A673 (cell line): ENCODE measurements at regions not wholly inside any gene's neighbourhood (a gene's known extent, or its start where the extent isn't known, plus 50 kb on each side); places are given as distances from the start of the nearest gene placed in this dataset.

Source experiments
- BruUV-seq: library from RNA; stranded (reverse); fragments of 400-500 nt; replicated peaks from 2 replicates; lab custom pipeline; 2021; lab: Mats Ljungman, UMichigan
- CTCF ChIA-PET: fragments of 300-600 bp; sonication (Branson Sonifier 250); formaldehyde crosslinking; loops from one replicate; lab custom pipeline; 2022; ENCODE audit warnings: antibody characterized with exemption; lab: Charles Lee
- POLR2A ChIA-PET: fragments of 300-600 bp; sonication (Branson Sonifier 250); formaldehyde crosslinking; loops from one replicate; lab custom pipeline; 2022; ENCODE audit warnings: antibody characterized with exemption; ENCODE audit not compliant: low non-redundant PET; lab: Charles Lee
- DNase-seq: peaks from one replicate; pipeline ENCODE4 v3.0.0-alpha.2; 2015; ENCODE audit warnings: low spot score
- H3K27ac ChIP-seq: fragments of 200-600 bp; sonication (generic); 2 replicates; pipeline ENCODE4 v1.5.1; 2016; ENCODE audit warnings: mixed run types, low read depth, mild to moderate bottlenecking, mixed read lengths, antibody characterized with exemption, low read length; ENCODE audit not compliant: poor library complexity, severe bottlenecking
- H3K27me3 ChIP-seq: fragments of 200-600 bp; sonication (generic); replicated peaks from 2 replicates; pipeline ENCODE4 v1.6.1; 2017; ENCODE audit warnings: mixed run types, low read depth, mild to moderate bottlenecking, mixed read lengths, antibody characterized with exemption, low read length; ENCODE audit not compliant: insufficient read depth, poor library complexity
- H3K36me3 ChIP-seq: fragments of 200-600 bp; sonication (generic); 2 replicates; pipeline ENCODE4 v1.6.1; 2016; ENCODE audit warnings: mixed run types, mild to moderate bottlenecking, mixed read lengths, antibody characterized with exemption, low read length; ENCODE audit not compliant: insufficient read depth, poor library complexity, severe bottlenecking
- H3K4me1 ChIP-seq: fragments of 200-600 bp; sonication (generic); 2 replicates; pipeline ENCODE4 v1.6.1; 2017; ENCODE audit warnings: mixed run types, mild to moderate bottlenecking, mixed read lengths, antibody characterized with exemption, low read length; ENCODE audit not compliant: insufficient read depth, poor library complexity, severe bottlenecking
- H3K4me3 ChIP-seq: fragments of 200-600 bp; sonication (generic); 2 replicates; pipeline ENCODE4 v1.5.1; 2016; ENCODE audit warnings: low read depth, mixed run types, mild to moderate bottlenecking, mixed read lengths, low read length; ENCODE audit not compliant: poor library complexity, severe bottlenecking
- H3K9me3 ChIP-seq: fragments of 200-600 bp; sonication (generic); 2 replicates; pipeline ENCODE4 v1.6.1; 2016; ENCODE audit warnings: mixed run types, low read depth, mild to moderate bottlenecking, mixed read lengths, antibody characterized with exemption, low read length; ENCODE audit not compliant: poor library complexity, severe bottlenecking
- EZH2 ChIP-seq: fragments of 200-600 bp; sonication (generic); IDR thresholded peaks from 2 replicates; pipeline ENCODE4 v1.6.1; 2017; ENCODE audit warnings: borderline replicate concordance, low read depth, mild to moderate bottlenecking, mixed read lengths, antibody characterized with exemption, low read length; ENCODE audit not compliant: poor library complexity, severe bottlenecking
- intact Hi-C: fragments of 100-400 bp; cut with micrococcal nuclease; formaldehyde crosslinking; loops from one replicate; pipeline ENCODE4 v1.10.0; 2022; ENCODE audit not compliant: unreplicated experiment
- TF ChIP-seq, protein P1 (sequence below): fragments of 300-800, 200-600 bp; sonication (generic); conservative IDR thresholded peaks from 2 replicates; pipeline ENCODE4 v1.5.1; 2017; ENCODE audit warnings: low read depth, mild to moderate bottlenecking, antibody characterized with exemption, low read length, moderate library complexity, mixed read lengths

DNA sequence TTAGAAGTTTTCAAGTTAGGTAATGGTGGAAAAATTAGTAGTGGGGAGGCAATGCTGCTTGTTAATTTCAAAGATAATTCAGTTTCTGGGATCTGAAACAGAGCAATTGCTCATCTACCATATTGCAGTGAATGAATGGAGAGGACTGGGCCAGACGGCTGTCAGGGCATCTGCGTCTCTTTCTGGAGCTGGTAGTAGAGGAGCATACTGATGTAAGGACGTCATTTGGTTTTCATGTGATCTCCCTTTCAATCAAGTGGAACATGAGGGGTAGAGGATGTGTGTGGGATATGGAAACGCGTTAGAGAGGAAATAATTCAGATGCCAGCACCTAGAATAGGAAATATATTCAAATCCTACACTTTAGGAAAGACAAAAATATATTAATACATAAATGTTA lies 490.3 kb downstream of the ADCYAP1 start:
- POLR2A ChIA-PET, result no interaction called here
- no peaks in the 10 kb centered on the region for H3K4me1 ChIP-seq
- H3K4me3 ChIP-seq, result no peak overlapping the region
- CTCF ChIA-PET, result no interaction called here
- no peak overlapping the region for H3K27ac ChIP-seq
- H3K36me3 ChIP-seq, result no peaks in the 10 kb centered on the region
- H3K27me3 ChIP-seq, result peaks cover 11% of the 10 kb centered on the region
- BruUV-seq, result no TSS peak
- no peak for TF ChIP-seq EZH2
- TF ChIP-seq, protein P1, sequence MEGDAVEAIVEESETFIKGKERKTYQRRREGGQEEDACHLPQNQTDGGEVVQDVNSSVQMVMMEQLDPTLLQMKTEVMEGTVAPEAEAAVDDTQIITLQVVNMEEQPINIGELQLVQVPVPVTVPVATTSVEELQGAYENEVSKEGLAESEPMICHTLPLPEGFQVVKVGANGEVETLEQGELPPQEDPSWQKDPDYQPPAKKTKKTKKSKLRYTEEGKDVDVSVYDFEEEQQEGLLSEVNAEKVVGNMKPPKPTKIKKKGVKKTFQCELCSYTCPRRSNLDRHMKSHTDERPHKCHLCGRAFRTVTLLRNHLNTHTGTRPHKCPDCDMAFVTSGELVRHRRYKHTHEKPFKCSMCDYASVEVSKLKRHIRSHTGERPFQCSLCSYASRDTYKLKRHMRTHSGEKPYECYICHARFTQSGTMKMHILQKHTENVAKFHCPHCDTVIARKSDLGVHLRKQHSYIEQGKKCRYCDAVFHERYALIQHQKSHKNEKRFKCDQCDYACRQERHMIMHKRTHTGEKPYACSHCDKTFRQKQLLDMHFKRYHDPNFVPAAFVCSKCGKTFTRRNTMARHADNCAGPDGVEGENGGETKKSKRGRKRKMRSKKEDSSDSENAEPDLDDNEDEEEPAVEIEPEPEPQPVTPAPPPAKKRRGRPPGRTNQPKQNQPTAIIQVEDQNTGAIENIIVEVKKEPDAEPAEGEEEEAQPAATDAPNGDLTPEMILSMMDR, result no peak
- H3K9me3 ChIP-seq, result no peaks in the 10 kb centered on the region
- no peak for DNase-seq
- intact Hi-C loops, result no loop called here

DNA sequence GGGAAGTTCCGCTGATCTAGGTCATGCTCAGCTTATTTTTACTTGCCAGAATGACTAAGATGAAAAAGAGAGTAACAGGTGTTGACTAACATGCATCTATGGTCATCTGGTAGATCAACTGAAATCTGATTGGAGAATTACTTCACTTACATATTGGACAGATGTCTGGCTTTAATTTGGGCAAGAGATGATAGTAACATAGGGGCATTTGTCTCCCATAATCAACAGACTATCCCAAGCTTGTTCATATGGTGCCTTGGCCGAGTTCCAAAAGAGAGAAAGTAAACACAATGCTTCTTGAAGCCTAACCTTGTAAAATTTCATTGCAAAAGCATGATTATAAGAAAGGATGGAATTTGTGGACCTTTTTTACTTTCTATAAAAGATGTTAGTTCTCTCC lies 503.7 kb downstream of the ADCYAP1 start:
- Histone ChIP-seq H3K4me1 (no peaks in the 10 kb centered on the region), H3K27ac (no peak overlapping the region), H3K27me3 (peaks cover 11% of the 10 kb centered on the region), H3K9me3 (no peaks in the 10 kb centered on the region), H3K36me3 (no peaks in the 10 kb centered on the region), H3K4me3 (no peak overlapping the region)
- CTCF ChIA-PET, result no interaction called here
- TF ChIP-seq, protein P1, result no peak
- TF ChIP-seq EZH2, result no peak
- DNase-seq, result no peak
- intact Hi-C loops, result no loop called here
- BruUV-seq, result no TSS peak
- POLR2A ChIA-PET, result no interaction called here

DNA sequence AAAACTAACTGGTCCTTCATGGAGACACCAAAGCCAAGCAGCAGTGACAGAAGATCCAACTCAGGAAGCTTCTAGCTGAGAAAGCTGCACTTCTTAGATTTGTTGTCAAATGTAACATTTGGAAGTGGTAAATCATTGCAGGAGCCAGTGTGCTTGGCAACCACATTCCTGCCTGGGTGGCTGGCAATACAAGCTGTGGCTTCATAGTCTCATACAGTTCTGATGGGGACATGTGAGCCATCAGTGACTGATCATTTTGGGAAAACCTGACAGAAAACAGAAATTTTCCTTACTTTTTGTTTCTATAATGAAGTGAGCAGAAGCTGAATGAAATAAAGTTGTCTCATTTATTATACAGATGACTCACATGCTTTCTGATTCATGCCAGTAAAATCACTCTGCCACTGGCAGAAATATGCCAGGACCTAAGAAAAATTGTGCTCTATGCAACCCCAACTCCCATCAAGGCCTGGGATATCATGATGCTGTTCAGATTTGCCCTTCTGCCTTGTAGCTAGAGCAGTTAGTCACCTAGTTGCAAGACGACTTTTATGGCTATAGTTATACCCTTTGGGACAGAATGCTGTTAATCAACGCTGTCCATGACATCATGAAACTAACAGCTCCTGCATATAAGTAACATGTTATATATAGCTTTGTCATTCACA lies 508.1 kb downstream of the ADCYAP1 start:
- H3K36me3 ChIP-seq, result no peaks in the 10 kb centered on the region
- ChIA-PET POLR2A (no interaction called here), CTCF (no interaction called here)
- intact Hi-C loops, result no loop called here
- H3K4me1 ChIP-seq, result no peaks in the 10 kb centered on the region
- no TSS peak for BruUV-seq
- H3K9me3 ChIP-seq, result no peaks in the 10 kb centered on the region
- no peak overlapping the region for H3K27ac ChIP-seq
- no peak for DNase-seq
- TF ChIP-seq EZH2, result no peak
- TF ChIP-seq, protein P1, result no peak
- H3K27me3 ChIP-seq, result peaks cover 28% of the 10 kb centered on the region
- H3K4me3 ChIP-seq, result no peak overlapping the region
